Endothelial cell of umbilical vein (primary cell): ENCODE measurements at regions not wholly inside any gene's neighbourhood (a gene's known extent, or its start where the extent isn't known, plus 50 kb on each side); places are given as distances from the start of the nearest gene placed in this dataset.

Source experiments
- BruUV-seq: library from RNA; stranded (reverse); fragments of 400-500 nt; replicated peaks from 2 replicates; lab custom pipeline; 2021; lab: Mats Ljungman, UMichigan
- CTCF ChIA-PET: fragments of 300-600, 350-600 bp; sonication (Branson Sonifier 250); formaldehyde crosslinking; loops from one replicate; lab custom pipeline; 2021; ENCODE audit warnings: antibody characterized with exemption, inconsistent platforms; lab: Charles Lee
- POLR2A ChIA-PET: fragments of 300-600, 350-600 bp; sonication (Branson Sonifier 250); formaldehyde crosslinking; loops from one replicate; lab custom pipeline; 2021; ENCODE audit warnings: antibody characterized with exemption, inconsistent platforms; lab: Charles Lee
- DNase-seq: peaks from one replicate; pipeline ENCODE4 v3.0.0-alpha.2; 2011; ENCODE audit warnings: low read depth, low spot score
- FAIRE-seq: peaks from 2 replicates; lab custom pipeline; 2011; peaks lifted over from hg19 to GRCh38; lab: Jason Lieb, UNC
- H2AFZ ChIP-seq: 2 replicates; pipeline ENCODE4 v1.6.0; 2012; ENCODE audit warnings: low read depth, low read length, control low read depth, inconsistent platforms
- H3K27ac ChIP-seq: 2 replicates; pipeline ENCODE4 v1.5.1; 2011; ENCODE audit warnings: low read depth, mild to moderate bottlenecking, control low read depth, low read length, moderate library complexity; ENCODE audit not compliant: insufficient read depth
- H3K27me3 ChIP-seq, 2 experiments: 2 replicates each; pipeline versions ENCODE4 v1.6.0 to v1.6.1; 2011; ENCODE audit warnings: low read length in 2 of 2, mixed read lengths in 1 of 2; ENCODE audit not compliant: control insufficient read depth in 2 of 2, insufficient read depth in 2 of 2
- H3K36me3 ChIP-seq, 2 experiments: 2 replicates in 1 of 2; 3 replicates in 1 of 2; pipeline ENCODE4 v1.5.1; 2011; ENCODE audit warnings: low read length in 2 of 2, mild to moderate bottlenecking in 1 of 2, moderate library complexity in 1 of 2; ENCODE audit not compliant: control insufficient read depth in 2 of 2, insufficient read depth in 2 of 2; ENCODE audit errors: extremely low read depth in 1 of 2
- H3K4me1 ChIP-seq: 3 replicates; pipeline ENCODE4 v1.5.1; 2011; ENCODE audit warnings: mild to moderate bottlenecking, low read length; ENCODE audit not compliant: control insufficient read depth, insufficient read depth; ENCODE audit errors: extremely low read depth
- H3K4me2 ChIP-seq: 2 replicates; pipeline ENCODE4 v1.6.1; 2011; ENCODE audit warnings: low read length, control low read depth, mixed read lengths; ENCODE audit not compliant: insufficient read depth
- H3K4me3 ChIP-seq, 3 experiments: fragments of 200-600 bp in 1 of 3; sonication (generic), shearing (Covaris generic) in 1 of 3; replicated peaks in 1 of 3; 2 replicates each; pipeline ENCODE4 v1.5.1; 2011 to 2016; ENCODE audit warnings: control low read depth in 3 of 3, low read length in 3 of 3, mild to moderate bottlenecking in 2 of 3, inconsistent platforms in 1 of 3, low read depth in 1 of 3, moderate library complexity in 1 of 3; ENCODE audit not compliant: insufficient read depth in 1 of 3
- H3K79me2 ChIP-seq: 2 replicates; pipeline ENCODE4 v1.6.0; 2012; ENCODE audit warnings: low read length, inconsistent platforms; ENCODE audit not compliant: control insufficient read depth, insufficient read depth
- H3K9ac ChIP-seq: replicated peaks from 2 replicates; pipeline ENCODE3; 2011; ENCODE audit warnings: low read length, control low read depth; ENCODE audit not compliant: insufficient read depth; ENCODE audit errors: extremely low read depth
- H3K9me1 ChIP-seq: replicated peaks from 3 replicates; pipeline ENCODE4 v1.6.0; 2011; ENCODE audit warnings: mild to moderate bottlenecking, low read length; ENCODE audit not compliant: control insufficient read depth, insufficient read depth; ENCODE audit errors: extremely low read depth
- H3K9me3 ChIP-seq: replicated peaks from 2 replicates; pipeline ENCODE4 v1.5.1; 2012; ENCODE audit warnings: low read length, inconsistent platforms; ENCODE audit not compliant: control insufficient read depth, insufficient read depth
- H4K20me1 ChIP-seq: replicated peaks from 2 replicates; pipeline ENCODE3; 2011; ENCODE audit warnings: mild to moderate bottlenecking, low read length; ENCODE audit not compliant: control insufficient read depth, insufficient read depth; ENCODE audit errors: extremely low read depth
- CTCF ChIP-seq, 2 donors: IDR thresholded peaks; 1 replicate in 1 of 2; 2 replicates in 1 of 2; pipeline ENCODE4 v1.5.1; 2011; ENCODE audit warnings: low read length in 2 of 2, mild to moderate bottlenecking in 2 of 2, moderate library complexity in 2 of 2, control low read depth in 1 of 2, inconsistent platforms in 1 of 2, low read depth in 1 of 2; ENCODE audit not compliant: insufficient read depth in 1 of 2; ENCODE audit errors: extremely low read depth in 1 of 2
- EZH2 ChIP-seq: IDR thresholded peaks from 2 replicates; pipeline ENCODE4 v1.6.1; 2012; ENCODE audit warnings: borderline replicate concordance, low read depth, mild to moderate bottlenecking, moderate library complexity, low read length, inconsistent platforms; ENCODE audit not compliant: severe bottlenecking
- FOS ChIP-seq: IDR thresholded peaks from 2 replicates; pipeline ENCODE4 v1.6.1; 2011; ENCODE audit warnings: mild to moderate bottlenecking, low read length, moderate library complexity, borderline replicate concordance; ENCODE audit not compliant: insufficient read depth
- GATA2 ChIP-seq: IDR thresholded peaks from 2 replicates; pipeline ENCODE4 v1.7.0; 2011; ENCODE audit warnings: low read depth, mild to moderate bottlenecking, moderate library complexity, mixed read lengths, low read length; ENCODE audit not compliant: insufficient read length, insufficient read depth
- JUN ChIP-seq: IDR thresholded peaks from 2 replicates; pipeline ENCODE4 v1.6.1; 2011; ENCODE audit warnings: borderline replicate concordance, low read depth; ENCODE audit not compliant: insufficient read length, insufficient read depth
- MAX ChIP-seq: IDR thresholded peaks from 2 replicates; pipeline ENCODE4 v1.6.1; 2011; ENCODE audit not compliant: insufficient read depth, insufficient read length
- MYC ChIP-seq: IDR thresholded peaks from one replicate; pipeline ENCODE4 v1.6.1; 2011; ENCODE audit warnings: mild to moderate bottlenecking, low read depth, low read length
- POLR2A ChIP-seq: IDR thresholded peaks from 2 replicates; pipeline ENCODE4 v1.6.1; 2012; ENCODE audit warnings: low read depth, mild to moderate bottlenecking, control low read depth, low read length
- POLR2AphosphoS5 ChIP-seq: IDR thresholded peaks from 2 replicates; pipeline ENCODE4 v1.6.1; 2012; ENCODE audit warnings: low read depth, mild to moderate bottlenecking, control low read depth, low read length, moderate library complexity; ENCODE audit not compliant: insufficient read depth
- dilution Hi-C: fragments of 300-500 bp; cut with MboI; formaldehyde crosslinking; loops from one replicate; pipeline ENCODE4 v1.15.0; 2019; ENCODE audit warnings: low sequenced_read_pairs; ENCODE audit not compliant: extremely low pct_ligation_motif_present
- intact Hi-C: fragments of 100-400 bp; cut with micrococcal nuclease; formaldehyde crosslinking; loops from one replicate; pipeline ENCODE4 v1.10.0; 2022

- intact Hi-C loops (no loop called here), dilution Hi-C loops (no loop called here)
- Histone ChIP-seq H3K79me2 (no peaks in the 10 kb centered on the region), H3K36me3 (no peaks in the 10 kb centered on the region), H3K9ac (no peak overlapping the region), H3K27me3 (no peaks in the 10 kb centered on the region), H3K9me1 (no peaks in the 10 kb centered on the region), H3K9me3 (no peaks in the 10 kb centered on the region), H2AFZ (peak overlapping the region; percentile 14), H3K4me1 (no peaks in the 10 kb centered on the region), H4K20me1 (no peaks in the 10 kb centered on the region), H3K27ac (no peak overlapping the region), H3K4me2 (no peak overlapping the region), H3K4me3 (no peak overlapping the region)
- DNase-seq (peak; percentile 10), FAIRE-seq (peak; percentile 90)
- ChIA-PET CTCF (no interaction called here), POLR2A (no interaction called here)
- TF ChIP-seq GATA2 (no peak), FOS (no peak)
- no TSS peak for BruUV-seq
These were observed 223.4 kb downstream of the BCOR start for GRCh38 chrX:39874202-39874816.

DNA sequence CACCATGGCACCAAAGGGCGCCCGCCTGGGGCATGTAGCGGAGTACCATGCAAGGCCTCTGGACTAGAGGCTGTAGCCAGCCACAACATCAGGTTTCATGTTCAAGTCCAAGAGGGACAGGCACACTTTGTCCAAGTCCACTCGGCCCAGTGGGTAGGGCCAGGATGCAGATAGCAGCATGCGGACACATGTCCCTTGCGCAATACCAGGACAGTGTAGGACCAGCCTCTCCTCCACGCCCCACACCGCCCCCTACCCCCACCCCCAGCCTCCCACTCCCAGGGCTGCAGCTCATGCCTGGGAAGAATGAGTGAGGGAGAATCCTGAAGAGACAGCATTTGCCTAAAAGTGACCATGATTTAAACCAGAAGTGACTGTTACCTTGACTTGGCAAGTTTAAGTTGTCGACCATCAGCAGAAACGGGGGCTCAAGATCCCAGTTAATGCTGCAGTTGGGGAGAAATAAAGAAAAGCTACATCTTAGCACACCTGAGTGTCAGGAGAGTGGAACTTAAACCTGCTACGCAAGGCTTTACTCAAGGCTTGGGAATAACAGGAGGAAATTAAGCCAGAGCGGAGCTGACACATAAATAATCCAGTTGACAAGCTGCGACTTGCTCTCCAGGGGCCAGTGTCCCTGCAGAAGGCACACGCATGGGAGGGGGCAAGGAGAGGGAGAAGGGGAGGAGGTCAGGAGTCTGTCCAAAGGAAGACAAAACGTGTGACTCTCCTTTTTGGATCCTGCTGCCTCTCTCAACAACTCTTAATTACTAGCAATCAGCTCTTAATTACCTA is 221.7 kb downstream of the BCOR start:
- dilution Hi-C loops = no loop called here

More for the DNA sequence above, 221.7 kb downstream of the BCOR start:
- Histone ChIP-seq H3K4me3 (no peak overlapping the region), H3K4me1 (no peaks in the 10 kb centered on the region), H3K4me2 (no peak overlapping the region), H3K9ac (no peak overlapping the region), H3K79me2 (no peaks in the 10 kb centered on the region), H3K36me3 (no peaks in the 10 kb centered on the region), H4K20me1 (no peaks in the 10 kb centered on the region), H3K9me3 (no peaks in the 10 kb centered on the region), H2AFZ (no peak overlapping the region), H3K9me1 (no peaks in the 10 kb centered on the region), H3K27ac (no peak overlapping the region), H3K27me3 (no peaks in the 10 kb centered on the region)
- DNase-seq (no peak), FAIRE-seq (no peak)
- TF ChIP-seq MAX (no peak), CTCF (IDR thresholded peaks at IDR 0.05; ENCODE audit: extremely low read depth in 1 of 2, insufficient read depth in 1 of 2, low read depth in 1 of 2, low read length in 2 of 2) (no peak), FOS (no peak), MYC (no peak), EZH2 (no peak), POLR2A (no peak), GATA2 (no peak), JUN (no peak), POLR2AphosphoS5 (no peak)
- ChIA-PET POLR2A (no interaction called here), CTCF (no interaction called here)
- intact Hi-C loops = no loop called here
- no TSS peak for BruUV-seq
